Neural progenitor cell (in vitro differentiated cells): ENCODE measurements at regions not wholly inside any gene's neighbourhood (a gene's known extent, or its start where the extent isn't known, plus 50 kb on each side); places are given as distances from the start of the nearest gene placed in this dataset.

Source experiments
- EZH2phosphoT487 ChIP-seq: fragments of 200-600 bp; sonication (generic); IDR thresholded peaks from 2 replicates; pipeline ENCODE4 v1.6.1; 2017; ENCODE audit warnings: antibody characterized with exemption
- TF ChIP-seq, protein P1 (sequence below): fragments of 200-600 bp; sonication (generic); IDR thresholded peaks from 2 replicates; pipeline ENCODE4 v1.5.1; 2017; ENCODE audit warnings: antibody characterized with exemption, mild to moderate bottlenecking

DNA sequence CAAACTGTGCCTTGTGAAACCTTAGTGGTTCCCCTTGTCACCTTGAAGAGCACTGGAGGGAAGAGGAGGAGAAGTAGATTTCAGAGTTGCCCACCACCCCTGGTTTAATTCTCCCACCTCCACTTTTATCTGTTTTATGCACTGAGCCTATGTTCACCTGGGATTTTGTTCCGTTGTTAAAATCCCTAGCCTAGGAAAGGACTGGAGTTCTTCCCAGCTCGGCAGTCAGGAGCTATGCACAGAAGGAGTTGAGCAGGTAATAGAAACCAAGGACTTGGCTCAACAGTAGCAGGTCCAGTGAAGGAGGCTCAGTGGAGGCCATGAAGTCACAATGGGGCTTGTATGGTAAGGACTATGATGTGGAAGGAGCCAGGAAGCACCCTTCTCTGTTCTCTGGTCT is 182.4 kb upstream of the ADRA1D start:
- TF ChIP-seq, protein P1, sequence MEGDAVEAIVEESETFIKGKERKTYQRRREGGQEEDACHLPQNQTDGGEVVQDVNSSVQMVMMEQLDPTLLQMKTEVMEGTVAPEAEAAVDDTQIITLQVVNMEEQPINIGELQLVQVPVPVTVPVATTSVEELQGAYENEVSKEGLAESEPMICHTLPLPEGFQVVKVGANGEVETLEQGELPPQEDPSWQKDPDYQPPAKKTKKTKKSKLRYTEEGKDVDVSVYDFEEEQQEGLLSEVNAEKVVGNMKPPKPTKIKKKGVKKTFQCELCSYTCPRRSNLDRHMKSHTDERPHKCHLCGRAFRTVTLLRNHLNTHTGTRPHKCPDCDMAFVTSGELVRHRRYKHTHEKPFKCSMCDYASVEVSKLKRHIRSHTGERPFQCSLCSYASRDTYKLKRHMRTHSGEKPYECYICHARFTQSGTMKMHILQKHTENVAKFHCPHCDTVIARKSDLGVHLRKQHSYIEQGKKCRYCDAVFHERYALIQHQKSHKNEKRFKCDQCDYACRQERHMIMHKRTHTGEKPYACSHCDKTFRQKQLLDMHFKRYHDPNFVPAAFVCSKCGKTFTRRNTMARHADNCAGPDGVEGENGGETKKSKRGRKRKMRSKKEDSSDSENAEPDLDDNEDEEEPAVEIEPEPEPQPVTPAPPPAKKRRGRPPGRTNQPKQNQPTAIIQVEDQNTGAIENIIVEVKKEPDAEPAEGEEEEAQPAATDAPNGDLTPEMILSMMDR: no peak
- no peak for TF ChIP-seq EZH2phosphoT487
